SK-N-MC (cell line): ENCODE measurements at regions not wholly inside any gene's neighbourhood (a gene's known extent, or its start where the extent isn't known, plus 50 kb on each side); places are given as distances from the start of the nearest gene placed in this dataset.

Source experiments
- EZH2 ChIP-seq: fragments of 200-600 bp; sonication (generic); IDR thresholded peaks from one replicate; pipeline ENCODE4 v1.6.1; 2017; ENCODE audit warnings: antibody characterized with exemption
- POLR2AphosphoS5 ChIP-seq: IDR thresholded peaks from 2 replicates; pipeline ENCODE4 v1.6.1; 2012; ENCODE audit warnings: mild to moderate bottlenecking, low read depth, low read length, borderline replicate concordance

DNA sequence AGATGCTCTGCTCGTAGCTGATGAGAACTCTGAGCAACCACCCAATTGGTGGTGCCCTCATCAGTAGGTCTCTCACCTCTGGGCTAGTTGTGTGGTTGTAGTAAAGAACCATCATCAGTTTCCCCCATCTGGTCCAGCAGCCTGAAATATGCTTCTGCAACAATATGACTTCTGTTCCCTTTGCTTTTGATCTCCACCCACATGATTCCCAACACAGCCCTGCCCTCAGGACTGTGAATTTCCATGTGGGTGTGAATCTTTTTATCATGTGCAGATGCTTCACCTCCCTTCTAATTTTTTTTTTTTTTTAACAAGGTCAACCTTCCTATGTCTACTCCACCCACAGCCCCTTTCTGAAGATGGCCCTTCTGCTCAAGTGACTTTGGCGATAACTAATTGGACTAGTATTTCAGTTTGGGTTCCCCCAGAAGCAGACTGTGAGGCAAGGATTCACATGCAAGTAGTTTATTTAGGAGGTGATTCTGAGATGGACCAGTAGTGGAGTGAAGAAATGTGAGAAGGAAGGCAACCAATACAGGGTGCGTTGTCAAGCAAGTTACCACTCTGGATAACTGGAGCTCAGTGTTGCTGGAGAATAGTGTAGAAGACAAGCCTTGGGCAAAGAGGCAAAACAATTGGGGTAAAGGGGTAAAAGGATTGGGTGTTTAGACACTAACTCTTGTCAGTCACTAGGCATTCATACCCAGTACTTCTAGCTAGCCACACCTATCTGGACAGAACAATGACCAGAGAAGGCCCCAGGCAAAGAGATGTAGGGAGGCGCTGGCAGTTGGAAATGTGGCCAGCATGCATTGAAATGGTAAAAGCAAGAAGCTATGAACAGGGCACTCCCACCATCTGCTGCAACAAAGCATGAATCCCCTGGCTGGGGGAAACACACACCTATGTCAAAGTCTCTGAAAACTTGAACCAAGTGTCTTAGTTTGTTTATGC, 466.2 kb downstream of the BCOR start:
- TF ChIP-seq POLR2AphosphoS5, result no peak
- no peak for TF ChIP-seq EZH2
